Progenitor cell of endocrine pancreas (in vitro differentiated cells): ENCODE measurements at regions not wholly inside any gene's neighbourhood (a gene's known extent, or its start where the extent isn't known, plus 50 kb on each side); places are given as distances from the start of the nearest gene placed in this dataset.
A peak's percentile ranks its signal among the peaks of the same experiment; 100 is the strongest.

Experiments
- DNase-seq: peaks from one replicate; pipeline ENCODE4 v3.0.0; 2021; ENCODE audit warnings: low spot score; ENCODE audit not compliant: unreplicated experiment
- H3K27ac Mint-ChIP-seq: 2 replicates; pipeline ENCODE4 v1.8.0; 2021; ENCODE audit warnings: mild to moderate bottlenecking, moderate library complexity, mixed read lengths
- H3K27me3 Mint-ChIP-seq: 2 replicates; pipeline ENCODE4 v1.8.0; 2021; ENCODE audit warnings: mixed read lengths
- H3K36me3 Mint-ChIP-seq: 2 replicates; pipeline ENCODE4 v1.8.0; 2022; ENCODE audit warnings: mixed read lengths; ENCODE audit not compliant: insufficient read depth
- H3K4me1 Mint-ChIP-seq: 2 replicates; pipeline ENCODE4 v1.8.0; 2021; ENCODE audit warnings: low read depth, mixed read lengths
- H3K4me3 Mint-ChIP-seq: 2 replicates; pipeline ENCODE4 v1.8.0; 2021; ENCODE audit warnings: low read depth, mild to moderate bottlenecking, moderate library complexity, mixed read lengths
- H3K9me3 Mint-ChIP-seq: 2 replicates; pipeline ENCODE4 v1.8.0; 2021; ENCODE audit warnings: low read depth, mixed read lengths
- CTCF ChIP-seq: fragments of 200-600 bp; sonication (generic); IDR thresholded peaks from one replicate; pipeline ENCODE4 v1.5.0; 2021; ENCODE audit warnings: antibody characterized with exemption, mild to moderate bottlenecking; ENCODE audit not compliant: unreplicated experiment

- no peaks in the 10 kb centered on the region for H3K4me1 Mint-ChIP-seq
- H3K9me3 Mint-ChIP-seq, result no peaks in the 10 kb centered on the region
- H3K4me3 Mint-ChIP-seq, result no peak overlapping the region
- H3K36me3 Mint-ChIP-seq, result no peaks in the 10 kb centered on the region
- DNase-seq, result no peak
- TF ChIP-seq CTCF, result no peak
- peaks cover 3% of the 10 kb centered on the region for H3K27me3 Mint-ChIP-seq
- H3K27ac Mint-ChIP-seq, result no peak overlapping the region
Measured at GRCh38 chr4:10371869-10372471, 85.3 kb downstream of the ZNF518B start.

- peaks cover 3% of the 10 kb centered on the region for H3K27me3 Mint-ChIP-seq
- no peak for DNase-seq
- H3K9me3 Mint-ChIP-seq, result no peaks in the 10 kb centered on the region
- H3K4me1 Mint-ChIP-seq, result peaks cover 1% of the 10 kb centered on the region
- H3K36me3 Mint-ChIP-seq, result no peaks in the 10 kb centered on the region
- no peak for TF ChIP-seq CTCF
- no peak overlapping the region for H3K4me3 Mint-ChIP-seq
- no peak overlapping the region for H3K27ac Mint-ChIP-seq
Measured at GRCh38 chr4:10371121-10371520, 86.1 kb downstream of the ZNF518B start.

- H3K27me3 Mint-ChIP-seq, result peaks cover 3% of the 10 kb centered on the region
- DNase-seq, result no peak
- H3K27ac Mint-ChIP-seq, result no peak overlapping the region
- H3K36me3 Mint-ChIP-seq, result no peaks in the 10 kb centered on the region
- peaks cover 1% of the 10 kb centered on the region for H3K4me1 Mint-ChIP-seq
- H3K4me3 Mint-ChIP-seq, result no peak overlapping the region
- no peak for TF ChIP-seq CTCF
- no peaks in the 10 kb centered on the region for H3K9me3 Mint-ChIP-seq
Measured at GRCh38 chr4:10369517-10369916, 87.7 kb downstream of the ZNF518B start.

- TF ChIP-seq CTCF, result no peak
- no peaks in the 10 kb centered on the region for H3K36me3 Mint-ChIP-seq
Measured at GRCh38 chr4:10366628-10367027, 90.6 kb downstream of the ZNF518B start.

GRCh38 chr4:10364194-10364593, 93.0 kb downstream of the ZNF518B start:
- no peak for DNase-seq
- Mint-ChIP-seq H3K4me3 (no peak overlapping the region), H3K4me1 (peaks cover 1% of the 10 kb centered on the region), H3K27ac (no peak overlapping the region), H3K9me3 (no peaks in the 10 kb centered on the region), H3K36me3 (no peaks in the 10 kb centered on the region), H3K27me3 (peaks cover 3% of the 10 kb centered on the region)
- no peak for TF ChIP-seq CTCF

More at GRCh38 chr4:10366628-10367027, 90.6 kb downstream of the ZNF518B start:
- Mint-ChIP-seq H3K27ac (peak overlapping the region; percentile 31), H3K4me1 (peaks cover 1% of the 10 kb centered on the region), H3K9me3 (no peaks in the 10 kb centered on the region), H3K27me3 (peaks cover 3% of the 10 kb centered on the region), H3K4me3 (no peak overlapping the region)
- no peak for DNase-seq
